GM23248 (cell line): ENCODE measurements at regions not wholly inside any gene's neighbourhood (a gene's known extent, or its start where the extent isn't known, plus 50 kb on each side); places are given as distances from the start of the nearest gene placed in this dataset.

Experiments
- DNase-seq: peaks from one replicate; pipeline ENCODE4 v3.0.0-alpha.2; 2015
- H2AFZ ChIP-seq: fragments of 200-600 bp; sonication (generic); 2 replicates; pipeline ENCODE4 v1.6.1; 2016; ENCODE audit warnings: antibody characterized with exemption
- H3F3A ChIP-seq: fragments of 200-600 bp; sonication (generic); 2 replicates; pipeline ENCODE4 v1.6.1; 2016; ENCODE audit warnings: mild to moderate bottlenecking, antibody characterized with exemption, mixed run types; ENCODE audit not compliant: insufficient read depth
- H3K27ac ChIP-seq: fragments of 200-600 bp; sonication (generic); 2 replicates; pipeline ENCODE4 v1.5.1; 2016; ENCODE audit warnings: mild to moderate bottlenecking
- H3K27me3 ChIP-seq: fragments of 200-600 bp; sonication (generic); replicated peaks from 2 replicates; pipeline ENCODE4 v1.6.1; 2016; ENCODE audit warnings: mild to moderate bottlenecking; ENCODE audit not compliant: insufficient read depth
- H3K36me3 ChIP-seq: fragments of 200-600 bp; sonication (generic); 2 replicates; pipeline ENCODE4 v1.6.1; 2016; ENCODE audit warnings: low read depth, mild to moderate bottlenecking
- H3K4me1 ChIP-seq: fragments of 200-600 bp; sonication (generic); 2 replicates; pipeline ENCODE4 v1.6.1; 2016; ENCODE audit warnings: mild to moderate bottlenecking; ENCODE audit not compliant: insufficient read depth
- H3K4me2 ChIP-seq: fragments of 200-600 bp; sonication (generic); one replicate; pipeline ENCODE4 v1.6.1; 2016; ENCODE audit warnings: mild to moderate bottlenecking; ENCODE audit not compliant: unreplicated experiment
- H3K4me3 ChIP-seq: fragments of 200-600 bp; sonication (generic); 2 replicates; pipeline ENCODE4 v1.5.1; 2016; ENCODE audit warnings: mild to moderate bottlenecking
- H3K79me2 ChIP-seq: fragments of 200-600 bp; sonication (generic); 2 replicates; pipeline ENCODE4 v1.6.1; 2016; ENCODE audit warnings: mild to moderate bottlenecking; ENCODE audit not compliant: insufficient read depth
- H3K9ac ChIP-seq: fragments of 200-600 bp; sonication (generic); 2 replicates; pipeline ENCODE4 v1.6.1; 2016; ENCODE audit warnings: mild to moderate bottlenecking
- H3K9me2 ChIP-seq: fragments of 200-600 bp; sonication (generic); 2 replicates; pipeline ENCODE4 v1.6.1; 2016; ENCODE audit warnings: mixed run types, mild to moderate bottlenecking, moderate library complexity; ENCODE audit not compliant: insufficient read depth
- H3K9me3 ChIP-seq: fragments of 200-600 bp; sonication (generic); one replicate; pipeline ENCODE4 v1.6.1; 2017; ENCODE audit warnings: low read depth
- H4K20me1 ChIP-seq: fragments of 200-600 bp; sonication (generic); 2 replicates; pipeline ENCODE4 v1.6.0; 2016; ENCODE audit not compliant: insufficient read depth
- EZH2 ChIP-seq: fragments of 200-600 bp; sonication (generic); IDR thresholded peaks from 2 replicates; pipeline ENCODE4 v1.6.1; 2018; ENCODE audit warnings: antibody characterized with exemption, mild to moderate bottlenecking; ENCODE audit not compliant: insufficient read depth, poor library complexity, severe bottlenecking
- EZH2phosphoT487 ChIP-seq: fragments of 200-600 bp; sonication (generic); IDR thresholded peaks from 2 replicates; pipeline ENCODE4 v1.6.1; 2018; ENCODE audit warnings: antibody characterized with exemption, moderate library complexity, mild to moderate bottlenecking, low read depth; ENCODE audit not compliant: insufficient read depth
- WGBS, 2 experiments: methylation state at CpG; one replicate each; pipeline ENCODE4 v1.1.6; 2015 to 2017; ENCODE audit warnings: low lambda C conversion rate in 2 of 2, low coverage in 1 of 2; ENCODE audit errors: missing lambda C conversion rate in 2 of 2; 5-methylcytosine and 5-hydroxymethylcytosine counted together
- in situ Hi-C: fragments of 300-500 bp; cut with MboI; formaldehyde crosslinking; loops from 2 replicates; pipeline ENCODE4 v1.15.0; 2020

DNA sequence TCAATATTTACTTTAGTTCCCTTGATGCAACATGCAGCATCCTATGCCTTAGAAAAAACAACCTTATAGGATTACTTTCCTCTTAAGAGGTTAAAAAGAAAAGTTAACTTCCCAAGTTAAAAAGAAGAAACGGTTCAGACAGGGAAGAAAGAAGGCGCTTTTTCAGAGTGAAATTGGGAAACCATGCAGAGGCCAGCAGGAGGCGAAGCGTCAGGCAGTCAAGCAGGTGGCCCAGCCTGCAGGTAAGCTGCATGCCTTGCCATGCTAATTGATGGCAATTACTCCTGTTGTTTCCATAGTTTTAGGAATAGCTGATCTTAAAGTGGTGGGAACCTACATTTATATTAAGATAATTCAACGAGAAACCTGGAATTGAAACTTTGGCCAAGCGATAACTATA is 302.6 kb upstream of the SP4 start:
- no peaks in the 10 kb centered on the region for H3K36me3 ChIP-seq
- H4K20me1 ChIP-seq = no peaks in the 10 kb centered on the region
- in situ Hi-C loops = no loop called here
- no peaks in the 10 kb centered on the region for H3K9me2 ChIP-seq
- TF ChIP-seq EZH2 (no peak), EZH2phosphoT487 (no peak)
- H3K27ac ChIP-seq = no peak overlapping the region
- WGBS, 2 experiments = 15 to 17% methylated on average over 6 of the region's 6 CpGs
- no peak overlapping the region for H3K4me3 ChIP-seq
- no peaks in the 10 kb centered on the region for H3K4me1 ChIP-seq
- no peaks in the 10 kb centered on the region for H3F3A ChIP-seq
- H3K4me2 ChIP-seq = no peak overlapping the region
- H3K9me3 ChIP-seq = no peaks in the 10 kb centered on the region
- H3K79me2 ChIP-seq = no peaks in the 10 kb centered on the region
- H3K27me3 ChIP-seq = no peaks in the 10 kb centered on the region
- H2AFZ ChIP-seq = no peak overlapping the region
- DNase-seq = no peak
- no peak overlapping the region for H3K9ac ChIP-seq

GRCh38 chr7:21128062-21128817 is 299.6 kb upstream of the SP4 start:
- Histone ChIP-seq H3K27ac (no peak overlapping the region), H3K4me1 (no peaks in the 10 kb centered on the region), H2AFZ (no peak overlapping the region), H3F3A (no peaks in the 10 kb centered on the region), H3K27me3 (no peaks in the 10 kb centered on the region), H3K9ac (no peak overlapping the region), H3K9me2 (no peaks in the 10 kb centered on the region), H3K4me3 (no peak overlapping the region), H3K4me2 (no peak overlapping the region), H3K9me3 (no peaks in the 10 kb centered on the region), H4K20me1 (no peaks in the 10 kb centered on the region), H3K36me3 (no peaks in the 10 kb centered on the region), H3K79me2 (no peaks in the 10 kb centered on the region)
- DNase-seq = no peak
- WGBS, 2 experiments = 9 to 10% methylated on average over 8 of the region's 8 CpGs
- in situ Hi-C loops = no loop called here
- TF ChIP-seq EZH2 = no peak
- no peak for TF ChIP-seq EZH2phosphoT487

DNA sequence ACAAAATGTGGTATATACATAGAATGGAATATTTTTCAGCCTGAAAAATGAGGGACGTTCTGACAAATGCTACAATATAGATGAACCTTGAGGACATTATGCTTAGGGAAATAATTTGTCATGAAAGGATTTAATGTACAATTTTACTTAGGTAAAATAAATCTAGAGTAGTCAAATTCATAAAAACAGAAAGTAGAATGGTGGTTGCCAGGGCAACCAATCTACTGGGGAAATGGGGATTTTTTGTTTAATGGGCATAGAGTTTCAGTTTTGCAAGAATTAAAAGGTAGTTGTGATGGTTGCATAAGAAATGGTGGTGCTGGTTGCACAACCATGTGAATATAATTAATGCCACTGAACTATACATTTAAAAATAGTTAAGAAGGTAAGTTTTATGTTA is 296.0 kb upstream of the SP4 start:
- Histone ChIP-seq H3K27ac (no peak overlapping the region), H3K36me3 (no peaks in the 10 kb centered on the region), H3K9me3 (peaks cover 2% of the 10 kb centered on the region), H3K27me3 (no peaks in the 10 kb centered on the region), H3K4me2 (no peak overlapping the region), H3K9me2 (no peaks in the 10 kb centered on the region), H4K20me1 (no peaks in the 10 kb centered on the region), H2AFZ (no peak overlapping the region), H3K4me1 (no peaks in the 10 kb centered on the region), H3K79me2 (no peaks in the 10 kb centered on the region), H3K9ac (no peak overlapping the region), H3K4me3 (no peak overlapping the region), H3F3A (no peaks in the 10 kb centered on the region)
- WGBS, 2 experiments = 4 to 6% methylated on average over 1 of the region's 1 CpG
- in situ Hi-C loops = no loop called here
- TF ChIP-seq EZH2 = no peak
- no peak for TF ChIP-seq EZH2phosphoT487
- no peak for DNase-seq

DNA sequence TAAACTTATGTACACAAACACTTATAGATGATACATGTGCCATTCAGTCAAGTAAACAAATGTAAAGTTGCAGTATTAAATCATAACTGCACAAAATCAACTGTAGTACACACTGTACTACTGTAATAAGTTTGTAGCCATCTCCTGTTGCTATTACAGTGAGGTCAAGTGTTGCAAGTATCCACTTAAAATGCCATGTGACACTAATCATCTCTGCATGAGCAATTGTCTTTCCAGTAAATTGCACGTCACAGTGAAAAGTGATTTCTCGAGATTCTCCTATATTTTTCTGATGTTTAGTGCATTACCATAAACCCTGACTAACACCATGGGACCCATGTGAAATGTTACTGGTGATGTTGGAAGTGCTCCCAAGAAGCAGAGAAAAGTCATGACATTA is 293.3 kb upstream of the SP4 start:
- H3F3A ChIP-seq = no peaks in the 10 kb centered on the region
- no peak overlapping the region for H3K4me3 ChIP-seq
- H2AFZ ChIP-seq = no peak overlapping the region
- H3K9me3 ChIP-seq = peaks cover 2% of the 10 kb centered on the region
- no peak overlapping the region for H3K9ac ChIP-seq
- H3K4me1 ChIP-seq = no peaks in the 10 kb centered on the region
- no peaks in the 10 kb centered on the region for H4K20me1 ChIP-seq
- no peaks in the 10 kb centered on the region for H3K27me3 ChIP-seq
- H3K36me3 ChIP-seq = no peaks in the 10 kb centered on the region
- no peak overlapping the region for H3K4me2 ChIP-seq
- no peak overlapping the region for H3K27ac ChIP-seq
- in situ Hi-C loops = no loop called here
- no peaks in the 10 kb centered on the region for H3K79me2 ChIP-seq
- TF ChIP-seq EZH2phosphoT487 (no peak), EZH2 (no peak)
- DNase-seq = no peak
- 16 to 17% methylated on average over 2 of the region's 2 CpGs for WGBS, 2 experiments
- no peaks in the 10 kb centered on the region for H3K9me2 ChIP-seq

GRCh38 chr7:21135437-21135836 is 292.4 kb upstream of the SP4 start:
- Histone ChIP-seq H3K9me3 (peaks cover 2% of the 10 kb centered on the region), H3K4me3 (no peak overlapping the region), H4K20me1 (no peaks in the 10 kb centered on the region), H3K9me2 (no peaks in the 10 kb centered on the region), H3K27ac (no peak overlapping the region), H2AFZ (no peak overlapping the region), H3K4me1 (no peaks in the 10 kb centered on the region), H3K79me2 (no peaks in the 10 kb centered on the region), H3K9ac (no peak overlapping the region), H3K4me2 (no peak overlapping the region), H3K36me3 (no peaks in the 10 kb centered on the region), H3K27me3 (no peaks in the 10 kb centered on the region), H3F3A (no peaks in the 10 kb centered on the region)
- TF ChIP-seq EZH2 (no peak), EZH2phosphoT487 (no peak)
- DNase-seq = no peak
- in situ Hi-C loops = no loop called here
- WGBS, 2 experiments = 7 to 19% methylated on average over 2 of the region's 2 CpGs
